Kidney tubule cell (primary cell): ENCODE measurements at regions not wholly inside any gene's neighbourhood (a gene's known extent, or its start where the extent isn't known, plus 50 kb on each side); places are given as distances from the start of the nearest gene placed in this dataset.
A peak's percentile ranks its signal among the peaks of the same experiment; 100 is the strongest.

Experiments used
- DNase-seq: peaks from one replicate; pipeline ENCODE4 v3.0.0-alpha.2; 2018; ENCODE audit warnings: low spot score

GRCh38 chr2:16293871-16294270 is 353.5 kb downstream of the MYCN start:
- no peak for DNase-seq

- no peak for DNase-seq
These were observed 353.0 kb downstream of the MYCN start for GRCh38 chr2:16293398-16293797.

- no peak for DNase-seq
These were observed 351.6 kb downstream of the MYCN start for GRCh38 chr2:16291731-16292550.

- no peak for DNase-seq
These were observed 350.9 kb downstream of the MYCN start for GRCh38 chr2:16291226-16291625.

GRCh38 chr2:16290311-16291020 is 350.1 kb downstream of the MYCN start:
- no peak for DNase-seq

- DNase-seq = no peak
These were observed 348.2 kb downstream of the MYCN start for GRCh38 chr2:16288371-16289112.

GRCh38 chr2:16287831-16288230 is 347.5 kb downstream of the MYCN start:
- no peak for DNase-seq

GRCh38 chr2:16287281-16287680 is 346.9 kb downstream of the MYCN start:
- DNase-seq = no peak

- DNase-seq = no peak
These were observed 345.6 kb downstream of the MYCN start for GRCh38 chr2:16285813-16286510.

- no peak for DNase-seq
These were observed 344.7 kb downstream of the MYCN start for GRCh38 chr2:16284941-16285625.

GRCh38 chr2:16283071-16283850 is 342.9 kb downstream of the MYCN start:
- no peak for DNase-seq

GRCh38 chr2:16282511-16282910 is 342.2 kb downstream of the MYCN start:
- DNase-seq = no peak

- peak; percentile 59 for DNase-seq
These were observed 341.3 kb downstream of the MYCN start for GRCh38 chr2:16281451-16282335.

GRCh38 chr2:16280081-16280480 is 339.7 kb downstream of the MYCN start:
- no peak for DNase-seq

- DNase-seq = no peak
These were observed 339.3 kb downstream of the MYCN start for GRCh38 chr2:16279641-16280040.

GRCh38 chr2:16279201-16279570 is 338.8 kb downstream of the MYCN start:
- DNase-seq = no peak

GRCh38 chr2:16278421-16279200 is 338.3 kb downstream of the MYCN start:
- no peak for DNase-seq

- DNase-seq = no peak
These were observed 336.8 kb downstream of the MYCN start for GRCh38 chr2:16277117-16277516.

GRCh38 chr2:16275661-16276060 is 335.3 kb downstream of the MYCN start:
- DNase-seq = no peak
